Hepatic stellate cell (primary cell): ENCODE measurements at regions not wholly inside any gene's neighbourhood (a gene's known extent, or its start where the extent isn't known, plus 50 kb on each side); places are given as distances from the start of the nearest gene placed in this dataset.
"Not testable (repeated sequence)": the region's sequence is repeated elsewhere in the genome, so short reads cannot be mapped to it uniquely, and the experiment has no call there.

Experiments
- DNase-seq: peaks from one replicate; pipeline ENCODE4 v3.0.0; 2011; ENCODE audit warnings: low spot score

GRCh38 chr5:86671536-86671935, 53.8 kb downstream of the COX7C start:
- no peak for DNase-seq

- no peak for DNase-seq
These were observed 56.3 kb downstream of the COX7C start for GRCh38 chr5:86674069-86674468.

DNA sequence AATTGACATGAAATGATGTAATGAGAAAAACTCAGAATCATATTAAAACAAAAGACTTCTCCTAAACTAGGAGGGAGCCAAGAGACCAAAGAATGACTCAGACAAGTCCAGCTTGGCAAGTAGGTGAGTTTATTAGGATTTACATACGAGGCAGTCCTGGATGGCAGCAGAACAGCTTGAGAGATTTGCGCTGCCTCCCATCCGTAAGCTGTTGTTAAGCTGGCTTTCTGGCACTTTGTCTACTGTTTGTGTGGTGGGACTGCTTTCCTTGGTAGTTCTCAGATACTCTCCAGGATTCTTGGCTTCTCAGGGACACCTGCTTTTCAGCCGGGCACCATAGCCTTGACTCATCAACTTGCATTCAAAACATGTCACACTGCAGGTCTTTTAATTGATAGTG, 57.6 kb downstream of the COX7C start:
- DNase-seq, result no peak

DNA sequence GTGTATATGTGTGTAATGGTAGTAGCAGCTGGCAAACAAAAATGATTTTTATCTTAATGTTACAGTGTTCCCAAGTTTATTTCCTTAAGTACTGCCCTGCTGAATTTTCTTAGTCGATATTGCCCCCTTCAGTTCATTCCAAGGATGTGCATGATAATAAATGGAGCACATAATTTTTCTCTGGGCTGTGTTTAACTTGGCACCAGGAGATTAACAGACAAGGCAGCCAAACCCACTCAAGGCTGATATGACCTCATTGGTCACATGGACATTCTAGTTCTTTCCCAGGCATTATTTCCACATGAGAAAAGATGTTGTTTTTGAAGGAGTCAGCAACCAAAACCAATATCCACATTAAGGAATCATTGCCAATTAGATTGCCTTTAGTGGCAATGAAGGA, 61.8 kb downstream of the COX7C start:
- DNase-seq, result peak; percentile 25

DNA sequence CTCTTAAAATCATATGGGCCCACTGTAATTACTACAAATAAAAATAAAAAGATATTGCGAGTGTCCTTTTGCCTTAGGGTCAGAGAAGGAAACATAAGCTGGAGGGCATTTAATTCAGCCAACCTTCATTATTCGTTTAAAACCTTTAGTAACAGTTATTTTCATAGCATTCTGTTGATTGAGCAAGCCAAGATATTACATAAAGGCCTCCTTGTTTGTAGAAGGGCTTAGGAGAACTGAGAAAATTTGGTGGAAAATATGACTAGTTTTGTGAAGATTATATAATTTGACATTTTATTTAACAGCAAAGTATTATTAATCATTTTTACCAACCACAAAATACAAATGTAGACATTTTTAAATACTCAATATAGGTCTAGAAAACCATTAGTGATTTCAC, 62.2 kb downstream of the COX7C start:
- no peak for DNase-seq

DNA sequence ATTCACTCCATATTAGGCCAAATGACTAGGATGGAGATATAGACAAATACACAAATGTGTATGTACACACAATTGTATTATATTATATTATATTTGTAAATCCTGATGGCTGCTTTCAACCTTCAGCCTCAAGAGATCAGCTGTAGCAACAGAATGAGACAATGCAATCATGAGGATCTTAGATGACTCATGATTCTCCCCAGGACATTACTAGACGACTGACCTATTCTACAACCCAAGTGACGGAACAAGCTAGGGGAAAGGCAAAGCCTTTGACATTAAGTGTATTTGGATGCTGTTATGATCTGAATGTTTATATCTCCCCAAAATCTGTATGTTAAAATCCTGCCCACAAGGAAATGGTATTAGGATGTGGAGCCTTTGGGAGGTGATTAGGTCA, 66.5 kb downstream of the COX7C start:
- DNase-seq, result no peak

DNA sequence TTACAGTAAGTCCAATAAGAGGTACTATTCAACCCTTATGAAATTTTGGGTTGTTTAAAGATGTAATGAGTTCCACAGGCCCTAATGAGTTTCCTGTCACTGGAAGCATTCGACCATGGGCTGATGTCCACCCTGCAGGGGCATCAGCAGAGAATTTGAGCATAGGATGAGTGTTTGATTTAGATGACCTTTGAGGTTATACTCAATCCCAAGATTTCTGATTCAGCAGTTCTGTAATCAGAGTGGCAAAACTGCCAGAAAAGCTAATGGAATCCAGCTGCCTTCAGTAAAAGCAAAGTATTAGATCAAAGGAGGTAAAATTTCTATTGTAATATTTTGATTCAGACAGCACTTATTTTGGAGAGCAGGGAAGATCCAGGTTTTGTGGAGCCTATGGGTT, 68.3 kb downstream of the COX7C start:
- no peak for DNase-seq

DNA sequence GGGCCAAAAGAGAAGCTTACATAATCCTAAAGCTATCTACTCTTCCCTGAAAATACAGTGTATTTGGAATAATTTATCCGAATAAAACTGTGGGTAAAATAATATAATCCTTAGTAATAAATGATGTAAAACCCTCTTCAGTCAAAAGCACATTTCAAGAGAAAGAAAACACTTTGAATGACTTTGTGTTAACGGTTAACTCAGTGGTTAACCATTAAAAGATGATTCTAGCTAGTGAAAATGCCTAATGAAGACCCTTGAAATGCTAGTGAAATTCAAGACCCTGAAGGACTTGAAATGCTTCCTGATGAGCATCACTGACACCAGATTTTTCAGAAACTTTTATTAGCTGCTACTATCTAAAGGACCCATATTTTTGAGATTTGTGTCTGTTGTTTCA, 70.7 kb downstream of the COX7C start:
- no peak for DNase-seq

DNA sequence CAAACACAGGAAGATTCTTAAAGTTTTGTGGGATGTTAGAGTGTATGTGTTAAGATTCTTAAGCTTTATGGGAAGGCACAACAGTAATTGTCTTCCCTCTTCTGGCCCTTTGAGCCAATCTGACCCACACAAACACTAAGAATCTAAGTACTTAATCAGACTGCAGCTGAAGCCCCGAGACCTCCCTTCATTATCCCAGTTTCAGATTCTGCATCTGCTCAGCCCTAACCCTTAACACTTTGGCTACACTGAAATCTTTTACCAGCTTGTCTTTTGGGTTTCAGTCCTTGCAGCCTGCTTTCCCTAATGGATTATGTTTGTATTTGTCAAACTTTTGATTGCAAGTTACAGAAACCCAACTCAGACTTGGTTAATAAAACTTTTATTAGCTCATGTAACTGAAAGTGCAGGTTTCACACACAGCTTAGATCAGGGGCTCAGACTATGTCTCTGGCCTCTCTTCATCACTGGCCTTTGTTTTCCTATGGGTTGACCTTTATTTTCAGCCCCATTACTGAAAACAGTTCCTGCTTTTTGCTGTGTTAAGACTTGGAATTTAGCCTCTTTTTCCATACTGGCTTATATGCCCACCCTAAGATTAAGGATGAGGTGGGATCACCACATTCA, 71.5 kb downstream of the COX7C start:
- DNase-seq, result no peak

DNA sequence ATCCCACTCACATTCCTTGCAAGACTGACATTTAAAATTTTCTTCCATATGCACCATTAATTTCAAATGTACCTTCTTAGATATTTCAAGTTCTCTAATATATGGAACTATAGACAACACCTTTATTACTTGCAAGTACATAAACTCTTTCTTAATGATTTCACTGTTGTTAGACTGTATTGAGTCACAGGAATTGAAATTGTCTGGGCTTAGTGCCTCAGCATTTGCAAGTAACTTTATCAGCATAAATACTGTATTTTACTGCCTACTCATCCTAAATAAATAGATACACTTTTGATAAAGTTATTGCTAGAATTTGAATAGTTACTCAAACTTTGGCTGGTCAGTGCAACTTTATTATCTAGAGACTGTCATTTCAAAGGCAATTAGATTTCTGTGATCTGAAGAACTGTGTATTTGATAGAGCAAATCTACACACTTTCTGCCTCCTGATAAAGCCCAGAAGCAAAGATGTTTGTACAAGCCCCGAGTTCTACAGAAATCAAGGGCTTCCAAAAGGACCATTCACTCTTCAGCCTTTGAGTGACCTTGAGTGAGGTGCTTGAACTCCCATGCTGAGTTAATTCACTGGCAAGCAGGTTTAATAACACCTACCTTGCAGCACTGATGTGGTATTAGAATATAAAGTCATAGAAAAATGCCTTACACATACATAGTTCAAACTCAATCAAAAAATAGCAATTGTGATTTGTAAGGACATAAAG, 91.6 kb downstream of the COX7C start:
- DNase-seq, result no peak

DNA sequence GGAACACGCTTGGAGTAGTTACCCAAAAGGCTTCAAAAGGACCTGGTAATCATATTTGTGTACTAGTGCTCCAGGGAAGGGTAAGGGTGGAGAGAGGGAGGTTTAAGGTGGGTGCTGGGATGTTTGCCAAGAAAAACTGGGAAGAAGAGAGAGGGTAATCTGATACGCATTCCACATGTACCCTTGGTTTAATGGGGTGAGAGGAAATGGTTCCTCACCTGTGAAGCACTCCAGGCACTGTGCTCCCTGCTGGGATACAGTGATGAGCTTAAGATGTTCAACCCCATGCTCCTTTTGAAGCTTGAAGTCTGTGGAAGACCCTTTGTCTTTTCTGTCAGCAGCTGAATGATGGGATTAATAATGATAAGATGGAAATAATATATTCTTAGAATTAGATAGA, 98.4 kb downstream of the COX7C start:
- DNase-seq, result no peak

DNA sequence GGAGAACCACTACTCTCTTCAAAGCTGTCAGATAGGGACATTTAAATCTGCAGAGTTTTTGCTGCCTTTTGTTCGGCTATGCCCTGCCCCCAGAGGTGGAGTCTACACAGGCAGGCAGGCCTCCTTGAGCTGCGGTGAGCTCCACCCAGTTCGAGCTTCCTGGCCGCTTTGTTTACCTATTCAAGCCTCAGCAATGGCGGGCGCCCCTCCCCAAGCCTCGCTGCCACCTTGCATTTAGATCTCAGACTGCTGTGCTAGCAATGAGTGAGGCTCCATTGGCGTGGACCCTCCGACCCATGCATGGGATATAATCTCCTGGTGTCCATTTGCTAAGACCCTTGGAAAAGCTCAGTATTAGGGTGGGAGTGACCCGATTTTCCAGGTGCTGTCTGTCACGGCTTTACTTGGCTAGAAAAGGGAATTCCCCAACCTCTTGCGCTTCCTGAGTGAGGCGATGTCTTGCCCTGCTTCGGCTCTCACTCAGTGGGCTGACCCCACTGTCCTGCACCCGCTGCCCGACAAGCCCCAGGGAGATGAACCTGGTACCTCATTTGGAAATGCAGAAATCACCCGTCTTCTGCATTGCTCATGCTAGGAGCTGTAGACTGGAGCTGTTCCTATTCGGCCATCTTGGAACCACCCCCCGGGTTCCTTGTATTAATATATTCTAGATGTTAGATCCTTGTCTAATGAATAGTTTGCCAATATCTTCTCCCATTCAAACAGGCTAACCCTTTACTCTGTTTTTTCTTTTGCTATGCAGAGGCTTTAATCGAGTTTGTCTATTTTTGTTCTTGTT, 113.8 kb downstream of the COX7C start:
- not testable (repeated sequence) for DNase-seq

- no peak for DNase-seq
These were observed 117.6 kb downstream of the COX7C start for GRCh38 chr5:86735370-86735769.

GRCh38 chr5:86737579-86737978, 119.8 kb downstream of the COX7C start:
- no peak for DNase-seq

DNA sequence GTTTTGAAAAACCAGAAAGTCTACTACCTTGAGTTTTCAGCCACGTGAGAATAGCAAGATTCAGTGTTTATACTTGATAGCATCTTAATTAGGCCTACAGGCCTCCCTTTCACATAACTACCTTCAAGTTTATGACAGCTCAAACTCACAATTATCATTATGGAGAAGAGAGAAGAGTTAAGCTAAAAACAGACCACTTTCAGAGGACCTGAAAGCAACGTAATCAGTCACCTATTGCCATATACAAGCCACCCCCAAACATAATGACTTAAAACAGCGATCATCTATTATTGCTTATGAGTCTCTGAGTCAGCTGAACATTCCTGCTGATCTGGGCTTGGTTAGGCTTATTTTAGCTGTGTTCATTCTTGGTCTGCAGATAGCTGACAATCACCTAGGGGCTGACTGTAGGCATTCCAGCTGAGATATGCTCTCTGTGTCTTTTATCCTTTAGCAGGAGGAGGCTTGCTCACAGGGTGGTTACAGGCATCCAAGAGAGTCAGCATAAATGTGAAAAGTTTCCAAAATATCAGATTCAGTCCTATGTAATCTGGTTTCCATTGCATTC, 130.9 kb downstream of the COX7C start:
- DNase-seq, result no peak

GRCh38 chr5:86749841-86750240, 132.1 kb downstream of the COX7C start:
- DNase-seq, result no peak

DNA sequence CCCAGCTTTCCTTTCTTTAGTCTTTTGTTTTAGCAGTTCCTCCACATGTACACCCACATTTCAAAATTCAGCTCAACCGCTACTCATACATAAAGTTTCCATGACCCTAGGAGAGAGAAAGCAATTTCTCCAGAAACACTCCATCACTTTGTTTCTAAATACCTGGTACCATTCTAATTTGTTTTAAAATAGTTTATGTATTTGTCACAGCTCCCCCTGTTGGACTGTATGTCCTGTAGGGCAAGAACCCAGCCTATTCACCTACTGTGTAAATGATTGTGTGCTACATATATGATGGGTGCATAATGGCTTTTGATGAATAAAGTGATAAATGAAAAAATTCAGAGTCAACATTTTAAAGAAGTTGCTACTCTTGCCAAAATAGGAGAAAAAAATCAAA, 139.1 kb downstream of the COX7C start:
- no peak for DNase-seq

DNA sequence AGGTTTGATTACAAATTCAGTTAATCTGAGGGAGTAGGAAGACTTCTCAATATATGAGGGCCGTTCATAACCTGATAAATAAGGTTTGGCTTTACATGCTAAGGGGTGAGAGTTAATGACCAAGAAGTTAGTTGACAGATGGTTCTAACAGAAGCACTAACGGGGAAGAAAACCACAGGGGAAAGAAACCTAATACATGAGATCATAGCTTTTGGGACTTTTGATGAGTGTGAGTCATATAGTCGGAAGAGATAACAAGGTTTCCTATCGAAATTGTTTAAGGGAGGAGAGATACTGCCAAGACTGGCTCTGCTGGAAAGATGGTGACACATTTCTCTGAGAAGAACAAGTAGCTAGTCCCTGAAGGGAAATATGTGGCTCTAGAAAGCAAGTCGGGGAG, 140.1 kb downstream of the COX7C start:
- DNase-seq, result no peak

GRCh38 chr5:86760661-86761060, 142.9 kb downstream of the COX7C start:
- DNase-seq, result no peak

DNA sequence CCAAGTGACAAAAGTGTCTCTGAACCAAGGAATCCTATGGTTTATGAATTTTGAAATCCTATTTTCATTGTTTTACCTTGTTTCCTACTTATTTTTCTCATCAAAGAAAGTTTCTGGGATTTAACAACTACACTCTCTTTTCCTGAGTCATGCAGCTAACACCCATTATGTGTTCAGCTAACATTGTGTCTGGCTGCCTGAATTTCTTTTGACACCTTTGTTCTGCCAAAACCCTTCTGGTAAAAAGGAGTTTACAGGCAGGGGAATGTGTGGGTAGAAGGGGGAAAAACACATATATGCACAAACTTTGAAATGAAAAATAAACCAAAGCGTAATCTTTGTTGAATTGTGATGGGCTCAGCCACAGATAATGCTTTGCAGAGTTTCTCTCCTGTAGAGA, 146.2 kb downstream of the COX7C start:
- DNase-seq, result no peak

GRCh38 chr5:86765778-86766502, 148.2 kb downstream of the COX7C start:
- DNase-seq, result no peak

- DNase-seq, result no peak
These were observed 151.0 kb downstream of the COX7C start for GRCh38 chr5:86768699-86769202.
